GM12873 (cell line): ENCODE measurements at regions not wholly inside any gene's neighbourhood (a gene's known extent, or its start where the extent isn't known, plus 50 kb on each side); places are given as distances from the start of the nearest gene placed in this dataset.

ENCODE experiments used
- TF ChIP-seq, protein P1 (sequence below): IDR thresholded peaks from 2 replicates; pipeline ENCODE4 v1.5.1; 2012; ENCODE audit warnings: low read depth, mild to moderate bottlenecking, moderate library complexity, low read length, control low read depth; ENCODE audit not compliant: insufficient read depth; ENCODE audit errors: missing control alignments

DNA sequence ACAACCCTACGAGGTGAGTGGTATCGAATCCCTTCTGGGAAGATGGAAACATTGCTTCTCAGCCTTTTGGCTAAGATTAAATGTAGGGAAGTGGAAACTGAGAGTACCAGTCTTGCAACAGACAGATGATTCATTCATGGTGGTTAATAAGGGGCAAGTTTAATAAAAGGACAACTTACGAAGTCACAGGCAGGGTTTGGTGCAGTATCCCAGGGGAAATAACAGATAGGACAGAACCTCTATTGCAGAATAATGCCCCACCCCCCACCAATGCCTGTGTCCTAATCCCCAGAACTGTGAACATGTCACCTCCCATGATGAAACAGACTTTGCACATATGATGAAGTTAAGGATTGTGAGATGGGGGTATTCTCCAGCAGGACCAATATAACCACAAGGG is 212.5 kb downstream of the TBX5 start:
- TF ChIP-seq, protein P1, sequence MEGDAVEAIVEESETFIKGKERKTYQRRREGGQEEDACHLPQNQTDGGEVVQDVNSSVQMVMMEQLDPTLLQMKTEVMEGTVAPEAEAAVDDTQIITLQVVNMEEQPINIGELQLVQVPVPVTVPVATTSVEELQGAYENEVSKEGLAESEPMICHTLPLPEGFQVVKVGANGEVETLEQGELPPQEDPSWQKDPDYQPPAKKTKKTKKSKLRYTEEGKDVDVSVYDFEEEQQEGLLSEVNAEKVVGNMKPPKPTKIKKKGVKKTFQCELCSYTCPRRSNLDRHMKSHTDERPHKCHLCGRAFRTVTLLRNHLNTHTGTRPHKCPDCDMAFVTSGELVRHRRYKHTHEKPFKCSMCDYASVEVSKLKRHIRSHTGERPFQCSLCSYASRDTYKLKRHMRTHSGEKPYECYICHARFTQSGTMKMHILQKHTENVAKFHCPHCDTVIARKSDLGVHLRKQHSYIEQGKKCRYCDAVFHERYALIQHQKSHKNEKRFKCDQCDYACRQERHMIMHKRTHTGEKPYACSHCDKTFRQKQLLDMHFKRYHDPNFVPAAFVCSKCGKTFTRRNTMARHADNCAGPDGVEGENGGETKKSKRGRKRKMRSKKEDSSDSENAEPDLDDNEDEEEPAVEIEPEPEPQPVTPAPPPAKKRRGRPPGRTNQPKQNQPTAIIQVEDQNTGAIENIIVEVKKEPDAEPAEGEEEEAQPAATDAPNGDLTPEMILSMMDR, result no peak

DNA sequence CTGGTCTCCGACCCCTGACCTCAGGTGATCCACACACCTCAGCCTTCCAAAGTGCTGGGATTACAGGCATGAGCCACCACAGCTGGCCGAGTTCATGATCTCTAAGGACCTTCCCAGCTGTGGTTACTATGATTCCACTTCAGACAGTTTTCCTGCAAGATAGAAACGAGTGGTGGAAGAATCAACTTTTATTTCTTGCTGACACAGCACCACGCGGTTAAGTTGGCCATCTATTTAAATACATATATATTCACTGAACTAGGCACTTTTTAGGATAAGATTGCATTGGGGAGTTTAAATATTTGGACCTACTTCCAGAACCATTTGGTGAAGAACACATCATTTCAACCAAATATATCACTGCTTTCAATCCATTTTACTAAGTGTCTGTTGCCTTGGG is 213.4 kb downstream of the TBX5 start:
- TF ChIP-seq, protein P1, result no peak

DNA sequence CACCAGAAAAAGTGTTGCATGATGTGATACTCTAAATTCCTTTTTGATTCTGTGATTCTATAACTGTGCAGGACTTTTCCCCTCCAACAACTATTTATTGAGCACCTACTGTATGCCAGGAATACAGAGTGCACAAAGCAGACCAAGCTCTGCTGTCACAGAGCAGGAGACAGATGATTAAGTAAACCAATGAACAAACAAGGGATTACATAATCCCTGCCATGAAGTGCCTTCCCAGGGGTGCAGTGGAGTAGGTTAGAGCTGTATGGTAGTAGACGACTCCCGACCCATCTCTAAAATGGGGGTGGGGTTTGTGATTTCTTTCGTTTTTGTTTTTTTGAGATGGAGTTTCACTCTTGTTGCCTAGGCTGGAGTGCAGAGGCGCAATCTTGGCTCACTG is 213.9 kb downstream of the TBX5 start:
- TF ChIP-seq, protein P1, result no peak

DNA sequence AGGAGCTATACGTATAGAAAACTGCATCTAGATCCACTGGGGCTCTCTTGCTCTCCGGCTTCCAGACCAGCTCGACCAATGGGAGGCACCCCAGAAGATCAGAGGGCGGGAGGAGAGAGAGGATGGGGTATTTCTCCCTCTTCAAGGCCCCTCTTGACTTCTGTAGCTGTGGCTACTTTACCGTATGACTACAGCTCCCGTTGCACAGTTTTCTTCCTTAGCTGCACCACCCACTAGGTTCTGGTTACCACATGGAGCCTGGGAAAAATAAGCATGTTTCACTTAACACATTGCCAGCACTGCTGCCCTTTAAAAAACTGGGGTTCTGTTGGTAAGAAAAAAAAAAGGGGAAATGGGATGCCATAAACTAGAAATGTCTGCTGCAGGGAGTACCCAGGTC is 214.4 kb downstream of the TBX5 start:
- TF ChIP-seq, protein P1, result no peak

DNA sequence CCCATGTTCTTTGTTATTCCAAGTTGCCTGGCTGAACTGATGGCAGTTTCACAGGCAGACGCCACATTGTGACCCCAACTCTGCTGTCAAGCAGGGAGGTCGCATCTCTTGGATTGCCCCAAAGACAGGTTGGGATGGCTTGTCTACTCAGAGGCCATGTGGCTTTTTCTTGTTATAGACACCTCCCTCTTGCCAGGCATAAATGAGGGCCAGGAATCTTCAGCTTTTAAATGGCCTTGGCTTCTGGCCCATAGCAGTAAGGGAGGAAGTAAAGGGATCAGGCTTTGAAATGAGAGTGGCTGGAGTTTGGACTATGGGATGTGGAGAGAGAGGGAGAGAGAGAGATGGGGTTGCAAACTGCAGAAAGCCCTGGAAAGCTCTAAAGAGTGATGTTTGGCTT is 215.0 kb downstream of the TBX5 start:
- TF ChIP-seq, protein P1, result no peak

DNA sequence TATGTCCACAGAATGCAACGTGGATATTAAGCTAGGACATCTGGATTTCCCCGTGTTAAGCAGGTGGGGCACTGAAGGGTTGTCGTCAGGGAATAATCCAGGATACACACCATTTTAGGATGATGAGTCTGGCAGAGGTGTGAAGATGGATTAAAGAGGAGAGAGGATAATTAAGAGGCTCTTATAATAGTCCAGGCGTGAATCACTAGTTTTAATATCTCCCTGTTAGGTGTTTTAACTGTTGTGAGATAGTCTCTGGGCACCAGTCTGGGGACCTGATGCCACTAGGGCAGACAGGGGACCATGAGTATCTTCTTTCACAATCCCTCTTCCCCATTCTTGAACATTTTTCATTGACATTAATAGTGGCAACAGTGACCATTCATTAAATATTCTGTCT is 216.7 kb downstream of the TBX5 start:
- TF ChIP-seq, protein P1, result no peak

DNA sequence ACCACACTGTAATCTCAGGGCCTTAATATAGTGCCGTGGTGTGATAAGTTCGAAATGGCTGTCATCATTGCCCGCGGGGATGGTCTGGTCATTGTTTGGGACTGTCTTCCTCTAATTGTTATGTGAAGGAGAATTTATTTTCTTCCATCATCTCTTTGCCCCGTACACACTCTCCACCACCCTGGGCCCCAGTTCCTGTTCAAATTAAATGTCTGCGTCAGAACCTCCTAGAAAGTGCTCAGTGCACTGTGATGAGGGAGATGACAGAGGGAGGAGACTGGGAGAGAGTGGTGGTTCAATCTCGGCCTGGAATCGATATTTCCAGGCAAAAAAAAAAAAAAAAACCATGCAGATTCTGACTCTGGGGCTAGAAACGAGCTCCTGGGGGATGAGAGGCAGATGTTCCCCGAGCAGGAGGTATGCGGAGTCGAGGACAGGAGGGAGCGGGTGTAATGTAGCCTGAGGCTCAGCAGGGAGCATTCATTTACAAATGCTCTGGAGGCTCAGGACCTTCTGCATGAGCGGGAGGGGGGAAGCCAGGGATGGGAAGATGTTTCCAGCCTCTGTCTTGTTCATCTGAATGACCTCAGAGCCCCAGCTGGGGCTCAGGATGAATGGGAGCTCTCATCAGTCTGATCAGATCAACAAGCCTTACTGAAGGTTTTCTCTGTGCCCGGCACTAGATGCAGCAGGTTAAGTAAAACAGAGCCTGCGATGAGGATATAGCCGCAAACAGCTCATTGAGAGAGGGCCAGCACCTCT is 219.5 kb downstream of the TBX5 start:
- TF ChIP-seq, protein P1, result no peak
